ENCODE measurements at regions not wholly inside any gene's neighbourhood (a gene's known extent, or its start where the extent isn't known, plus 50 kb on each side); places are given as distances from the start of the nearest gene placed in this dataset.

- no peak for DNase-seq (ENCODE audit: low spot score)
These were observed 329.1 kb upstream of the SLC24A2 start for GRCh38 chr9:20117986-20118385.

GRCh38 chr9:20117482-20117881 lies 328.6 kb upstream of the SLC24A2 start:
- DNase-seq (ENCODE audit: low spot score), result no peak

- no peak for DNase-seq (ENCODE audit: low spot score)
These were observed 326.1 kb upstream of the SLC24A2 start for GRCh38 chr9:20114974-20115373.

- no peak for DNase-seq (ENCODE audit: low spot score)
These were observed 323.5 kb upstream of the SLC24A2 start for GRCh38 chr9:20112205-20112783.

- no peak for DNase-seq (ENCODE audit: low spot score)
These were observed 322.5 kb upstream of the SLC24A2 start for GRCh38 chr9:20111173-20111843.

- DNase-seq (ENCODE audit: low spot score), result no peak
These were observed 306.7 kb upstream of the SLC24A2 start for GRCh38 chr9:20095430-20096092.

GRCh38 chr9:20092561-20092960 lies 303.7 kb upstream of the SLC24A2 start:
- no peak for DNase-seq (ENCODE audit: low spot score)

GRCh38 chr9:20087481-20087880 lies 298.6 kb upstream of the SLC24A2 start:
- no peak for DNase-seq (ENCODE audit: low spot score)

GRCh38 chr9:20085842-20086241 lies 297.0 kb upstream of the SLC24A2 start:
- DNase-seq (ENCODE audit: low spot score), result no peak

- no peak for DNase-seq (ENCODE audit: low spot score)
These were observed 295.3 kb upstream of the SLC24A2 start for GRCh38 chr9:20084125-20084524.

- no peak for DNase-seq (ENCODE audit: low spot score)
These were observed 294.6 kb upstream of the SLC24A2 start for GRCh38 chr9:20083390-20083789.

- no peak for DNase-seq (ENCODE audit: low spot score)
These were observed 294.0 kb upstream of the SLC24A2 start for GRCh38 chr9:20082831-20083230.

GRCh38 chr9:20082406-20082805 lies 293.6 kb upstream of the SLC24A2 start:
- DNase-seq (ENCODE audit: low spot score), result no peak

- DNase-seq (ENCODE audit: low spot score), result no peak
These were observed 289.4 kb upstream of the SLC24A2 start for GRCh38 chr9:20078246-20078645.

GRCh38 chr9:20074291-20074690 lies 285.5 kb upstream of the SLC24A2 start:
- DNase-seq (ENCODE audit: low spot score), result no peak

- DNase-seq (ENCODE audit: low spot score), result no peak
These were observed 281.5 kb upstream of the SLC24A2 start for GRCh38 chr9:20070336-20070735.

- DNase-seq (ENCODE audit: low spot score), result no peak
These were observed 277.2 kb upstream of the SLC24A2 start for GRCh38 chr9:20065796-20066700.

- DNase-seq (ENCODE audit: low spot score), result no peak
These were observed 276.2 kb upstream of the SLC24A2 start for GRCh38 chr9:20065046-20065445.

- DNase-seq (ENCODE audit: low spot score), result no peak
These were observed 265.9 kb upstream of the SLC24A2 start for GRCh38 chr9:20054734-20055133.

GRCh38 chr9:20048985-20049384 lies 260.1 kb upstream of the SLC24A2 start:
- no peak for DNase-seq (ENCODE audit: low spot score)

- no peak for DNase-seq (ENCODE audit: low spot score)
These were observed 259.6 kb upstream of the SLC24A2 start for GRCh38 chr9:20048437-20048836.

GRCh38 chr9:20044686-20045085 lies 255.8 kb upstream of the SLC24A2 start:
- DNase-seq (ENCODE audit: low spot score), result no peak

All from SK-N-DZ (cell line).